GM12878 (cell line): ENCODE measurements at regions not wholly inside any gene's neighbourhood (a gene's known extent, or its start where the extent isn't known, plus 50 kb on each side); places are given as distances from the start of the nearest gene placed in this dataset.

ENCODE experiments used
- ATAC-seq: fragments of 200-7000 bp; cut with Tn5 transposase; 3 replicates; pipeline ENCODE4 v1.9.1; 2020; ENCODE audit warnings: mild to moderate bottlenecking, moderate library complexity
- BruUV-seq: library from RNA; stranded (reverse); fragments of 400-500 nt; replicated peaks from 2 replicates; lab custom pipeline; 2021; lab: Mats Ljungman, UMichigan
- CTCF ChIA-PET: fragments of 300-600 bp; sonication (Branson Sonifier 250); formaldehyde crosslinking; extraction: SDS; loops from one replicate; lab custom pipeline; 2021; ENCODE audit warnings: inconsistent platforms; lab: Yijun Ruan, JAX
- POLR2A ChIA-PET: fragments of 350-600 bp; formaldehyde crosslinking; extraction: SDS; loops from one replicate; lab custom pipeline; 2021; ENCODE audit warnings: inconsistent platforms; lab: Charles Lee
- RAD21 ChIA-PET: fragments of 300-600 bp; sonication (Branson Sonifier 250); formaldehyde crosslinking; loops from one replicate; lab custom pipeline; 2023; ENCODE audit warnings: antibody characterized with exemption; ENCODE audit not compliant: unreplicated experiment; lab: Charles Lee
- SMC1A ChIA-PET: fragments of 300-600 bp; sonication (Branson Sonifier 250); formaldehyde crosslinking; loops from one replicate; lab custom pipeline; 2023; ENCODE audit not compliant: unreplicated experiment, uncharacterized antibody; lab: Charles Lee
- DNase-seq: peaks from one replicate; pipeline ENCODE4 v3.0.0-alpha.2; 2011; ENCODE audit warnings: low read depth, low spot score
- FAIRE-seq: peaks from 3 replicates; lab custom pipeline; 2011; peaks lifted over from hg19 to GRCh38; lab: Jason Lieb, UNC
- H2AFZ ChIP-seq: 2 replicates; pipeline ENCODE4 v1.6.0; 2011; ENCODE audit warnings: low read depth, low read length, control low read depth; ENCODE audit not compliant: control insufficient read depth
- H3K27ac ChIP-seq: 2 replicates; pipeline ENCODE4 v1.5.1; 2011; ENCODE audit warnings: control low read depth; ENCODE audit not compliant: control insufficient read depth, insufficient read depth
- H3K27me3 ChIP-seq, 2 experiments: replicated peaks in 1 of 2; 2 replicates each; pipeline versions ENCODE4 v1.6.0 to v1.6.1; 2011; ENCODE audit warnings: low read length in 1 of 2; ENCODE audit not compliant: control insufficient read depth in 2 of 2, insufficient read depth in 2 of 2
- H3K36me3 ChIP-seq, 2 experiments: 2 replicates each; pipeline ENCODE4 v1.5.1; 2011; ENCODE audit warnings: low read length in 1 of 2; ENCODE audit not compliant: control insufficient read depth in 2 of 2, insufficient read depth in 2 of 2
- H3K4me1 ChIP-seq: 2 replicates; pipeline ENCODE4 v1.6.1; 2011; ENCODE audit warnings: mild to moderate bottlenecking, low read length, moderate library complexity, mixed read lengths; ENCODE audit not compliant: control insufficient read depth, insufficient read depth
- H3K4me2 ChIP-seq: 2 replicates; pipeline ENCODE4 v1.6.0; 2011; ENCODE audit warnings: control low read depth; ENCODE audit not compliant: control insufficient read depth, insufficient read depth
- H3K4me3 ChIP-seq: fragments of 200-600 bp; sonication (generic); 2 replicates; pipeline ENCODE4 v1.5.1; 2016
- H3K79me2 ChIP-seq: 2 replicates; pipeline ENCODE4 v1.6.0; 2011; ENCODE audit warnings: low read length; ENCODE audit not compliant: control insufficient read depth, insufficient read depth
- H3K9ac ChIP-seq: 2 replicates; pipeline ENCODE4 v1.8.0; 2011; ENCODE audit warnings: low read length, control low read depth, mixed read lengths; ENCODE audit not compliant: control insufficient read depth, insufficient read depth
- H3K9me3 ChIP-seq: replicated peaks from 3 replicates; pipeline ENCODE4 v1.5.1; 2011; ENCODE audit warnings: mild to moderate bottlenecking, low read length; ENCODE audit not compliant: control insufficient read depth, insufficient read depth
- H4K20me1 ChIP-seq: 2 replicates; pipeline ENCODE4 v1.6.0; 2011; ENCODE audit not compliant: control insufficient read depth, insufficient read depth
- FOXM1 ChIP-seq: IDR thresholded peaks from 2 replicates; pipeline ENCODE4 v1.6.1; 2012; ENCODE audit warnings: low read depth, mild to moderate bottlenecking, inconsistent platforms, low read length, moderate library complexity
- HCFC1 ChIP-seq: fragments of 150-350 bp; IDR thresholded peaks from 2 replicates; pipeline ENCODE4 v1.6.1; 2014; ENCODE audit warnings: low read length
- MXI1 ChIP-seq: fragments of 150-350 bp; IDR thresholded peaks from 2 replicates; pipeline ENCODE4 v1.6.1; 2011; ENCODE audit warnings: low read depth, mild to moderate bottlenecking, inconsistent platforms, low read length, improper control_type of control experiment
- POLR2AphosphoS5 ChIP-seq: IDR thresholded peaks from 2 replicates; pipeline ENCODE4 v1.6.1; 2011; ENCODE audit warnings: mild to moderate bottlenecking, low read length, inconsistent platforms
- SIN3A ChIP-seq: IDR thresholded peaks from 2 replicates; pipeline ENCODE4 v1.6.1; 2012; ENCODE audit warnings: low read depth, low read length, improper control_type of control experiment
- SMARCA5 ChIP-seq: fragments of 450-650 bp; IDR thresholded peaks from 2 replicates; pipeline ENCODE4 v1.6.1; 2017; ENCODE audit warnings: mild to moderate bottlenecking
- SP1 ChIP-seq: IDR thresholded peaks from one replicate; pipeline ENCODE4 v1.6.1; 2011; ENCODE audit warnings: low read depth, low read length
- SRF ChIP-seq, 2 experiments: IDR thresholded peaks; 2 replicates each; pipeline ENCODE4 v1.6.1; 2011; ENCODE audit warnings: low read depth in 2 of 2, low read length in 2 of 2, mild to moderate bottlenecking in 1 of 2, moderate library complexity in 1 of 2
- ZNF687 ChIP-seq: fragments of 450-650 bp; IDR thresholded peaks from 2 replicates; pipeline ENCODE4 v1.6.1; 2017; ENCODE audit warnings: mild to moderate bottlenecking, moderate library complexity
- ZZZ3 ChIP-seq: IDR thresholded peaks from 2 replicates; pipeline ENCODE4 v1.6.1; 2011; ENCODE audit warnings: low read depth; ENCODE audit not compliant: control insufficient read depth, insufficient read length
- WGBS: methylation state at CpG from one replicate; pipeline ENCODE4 v1.1.6; 2016; ENCODE audit warnings: low lambda C conversion rate; ENCODE audit not compliant: insufficient replicate concordance, insufficient coverage; ENCODE audit errors: missing lambda C conversion rate; 5-methylcytosine and 5-hydroxymethylcytosine counted together
- in situ Hi-C: fragments of 300-500 bp; cut with MboI; formaldehyde crosslinking; loops from 9 replicates; pipeline ENCODE4 v1.14.3; 2018; ENCODE audit warnings: mixed read lengths
- intact Hi-C: fragments of 100-400 bp; cut with micrococcal nuclease; formaldehyde crosslinking; loops from one replicate; pipeline ENCODE4 v1.14.2; 2022; ENCODE audit not compliant: unreplicated experiment
- TF ChIP-seq, protein P1 (sequence below): fragments of 450-650 bp; IDR thresholded peaks from 2 replicates; pipeline ENCODE4 v1.6.1; 2016; ENCODE audit warnings: mild to moderate bottlenecking
- TF ChIP-seq, protein P2 (sequence below): IDR thresholded peaks from 2 replicates; pipeline ENCODE4 v1.6.1; 2012; ENCODE audit warnings: low read depth, low read length, improper control_type of control experiment

DNA sequence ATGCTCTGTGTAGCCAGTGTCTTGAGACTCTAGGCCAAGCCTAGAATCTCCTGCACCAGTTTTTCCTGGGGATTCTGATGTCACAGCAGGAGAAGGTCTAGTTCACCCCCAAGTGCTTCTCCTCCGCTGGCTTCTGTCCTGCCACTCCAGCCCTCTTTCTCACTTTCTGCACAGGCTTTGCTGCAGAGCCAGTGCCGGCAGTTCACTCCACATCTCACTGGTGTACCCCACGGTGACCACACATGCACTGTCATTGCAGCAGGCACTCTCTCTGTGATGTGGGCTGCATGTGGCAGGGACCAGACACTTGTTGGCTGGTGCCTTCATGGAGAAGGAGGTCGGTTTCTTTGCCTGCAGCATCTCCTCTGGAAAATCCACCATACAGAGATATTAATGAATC is 643.8 kb upstream of the GALNTL6 start (continued):
- no peak for TF ChIP-seq ZNF687
- TF ChIP-seq SP1, result no peak
- no peak for TF ChIP-seq SMARCA5

- 0% methylated on average over 3 of the region's 3 CpGs for WGBS
- intact Hi-C loops, result no loop called here
- no peaks in the 10 kb centered on the region for H3K27me3 ChIP-seq
- H3K9ac ChIP-seq, result no peak overlapping the region
- no TSS peak for BruUV-seq
- DNase-seq (no peak), FAIRE-seq (no peak), ATAC-seq (no peak)
- no peak overlapping the region for H3K27ac ChIP-seq
- H2AFZ ChIP-seq, result no peak overlapping the region
- H3K4me1 ChIP-seq, result no peaks in the 10 kb centered on the region
- no peak overlapping the region for H3K4me3 ChIP-seq
- ChIA-PET RAD21 (no interaction called here), SMC1A (no interaction called here), CTCF (no interaction called here), POLR2A (no interaction called here)
- in situ Hi-C loops, result no loop called here
- H3K9me3 ChIP-seq, result no peaks in the 10 kb centered on the region
- no peaks in the 10 kb centered on the region for H3K36me3 ChIP-seq
- H4K20me1 ChIP-seq, result no peaks in the 10 kb centered on the region
- TF ChIP-seq FOXM1 (no peak), SRF (IDR thresholded peaks at IDR 0.05; ENCODE audit: low read depth in 2 of 2, low read length in 2 of 2) (no peak), POLR2AphosphoS5 (no peak), ZZZ3 (no peak), MXI1 (no peak), SIN3A (no peak), HCFC1 (no peak)
- TF ChIP-seq, protein P1, sequence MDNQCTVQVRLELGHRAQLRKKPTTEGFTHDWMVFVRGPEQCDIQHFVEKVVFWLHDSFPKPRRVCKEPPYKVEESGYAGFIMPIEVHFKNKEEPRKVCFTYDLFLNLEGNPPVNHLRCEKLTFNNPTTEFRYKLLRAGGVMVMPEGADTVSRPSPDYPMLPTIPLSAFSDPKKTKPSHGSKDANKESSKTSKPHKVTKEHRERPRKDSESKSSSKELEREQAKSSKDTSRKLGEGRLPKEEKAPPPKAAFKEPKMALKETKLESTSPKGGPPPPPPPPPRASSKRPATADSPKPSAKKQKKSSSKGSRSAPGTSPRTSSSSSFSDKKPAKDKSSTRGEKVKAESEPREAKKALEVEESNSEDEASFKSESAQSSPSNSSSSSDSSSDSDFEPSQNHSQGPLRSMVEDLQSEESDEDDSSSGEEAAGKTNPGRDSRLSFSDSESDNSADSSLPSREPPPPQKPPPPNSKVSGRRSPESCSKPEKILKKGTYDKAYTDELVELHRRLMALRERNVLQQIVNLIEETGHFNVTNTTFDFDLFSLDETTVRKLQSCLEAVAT, result no peak
- TF ChIP-seq, protein P2, sequence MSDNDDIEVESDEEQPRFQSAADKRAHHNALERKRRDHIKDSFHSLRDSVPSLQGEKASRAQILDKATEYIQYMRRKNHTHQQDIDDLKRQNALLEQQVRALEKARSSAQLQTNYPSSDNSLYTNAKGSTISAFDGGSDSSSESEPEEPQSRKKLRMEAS, result no peak
- H3K4me2 ChIP-seq, result no peak overlapping the region
- no peaks in the 10 kb centered on the region for H3K79me2 ChIP-seq
These were observed 650.7 kb upstream of the GALNTL6 start for GRCh38 chr4:171162478-171162877.
